A673 (cell line): ENCODE measurements at regions not wholly inside any gene's neighbourhood (a gene's known extent, or its start where the extent isn't known, plus 50 kb on each side); places are given as distances from the start of the nearest gene placed in this dataset.

Source experiments
- CTCF ChIP-seq: fragments of 300-800, 200-600 bp; sonication (generic); conservative IDR thresholded peaks from 2 replicates; pipeline ENCODE4 v1.5.1; 2017; ENCODE audit warnings: low read depth, mild to moderate bottlenecking, antibody characterized with exemption, low read length, moderate library complexity, mixed read lengths
- EZH2 ChIP-seq: fragments of 200-600 bp; sonication (generic); IDR thresholded peaks from 2 replicates; pipeline ENCODE4 v1.6.1; 2017; ENCODE audit warnings: borderline replicate concordance, low read depth, mild to moderate bottlenecking, mixed read lengths, antibody characterized with exemption, low read length; ENCODE audit not compliant: poor library complexity, severe bottlenecking

DNA sequence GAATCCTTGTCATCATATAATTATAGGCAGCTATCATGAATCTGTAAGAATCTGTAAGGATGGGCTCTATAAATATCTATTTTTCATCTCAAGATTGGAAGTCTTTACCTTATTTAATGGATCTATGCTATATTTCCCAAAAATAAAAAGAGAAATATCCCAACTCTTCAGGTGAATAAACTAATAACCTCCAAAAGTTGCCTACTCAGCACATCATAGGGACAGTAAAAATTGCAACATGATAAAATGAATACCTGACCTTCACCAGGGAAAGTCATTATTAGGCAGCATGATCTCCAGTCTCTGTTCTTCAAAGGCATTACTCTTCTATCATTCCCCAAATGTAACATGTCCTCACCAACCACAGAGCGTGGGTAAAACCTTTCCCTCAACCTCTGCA is 277.3 kb downstream of the RAB38 start:
- TF ChIP-seq CTCF: no peak
- no peak for TF ChIP-seq EZH2
